Stimulated activated CD4-positive, alpha-beta T cell treated with anti-CD3 and anti-CD28 coated beads, Interleukin-2, amount 100 ng/mL, for 24 hours (primary cell): ENCODE measurements at regions not wholly inside any gene's neighbourhood (a gene's known extent, or its start where the extent isn't known, plus 50 kb on each side); places are given as distances from the start of the nearest gene placed in this dataset.
A peak's percentile ranks its signal among the peaks of the same experiment; 100 is the strongest.
"Not testable (repeated sequence)": the region's sequence is repeated elsewhere in the genome, so short reads cannot be mapped to it uniquely, and the experiment has no call there.

Source experiments
- DNase-seq, 2 donors: peaks; one replicate each; pipeline ENCODE4 v3.0.0-alpha.2; 2020

DNA sequence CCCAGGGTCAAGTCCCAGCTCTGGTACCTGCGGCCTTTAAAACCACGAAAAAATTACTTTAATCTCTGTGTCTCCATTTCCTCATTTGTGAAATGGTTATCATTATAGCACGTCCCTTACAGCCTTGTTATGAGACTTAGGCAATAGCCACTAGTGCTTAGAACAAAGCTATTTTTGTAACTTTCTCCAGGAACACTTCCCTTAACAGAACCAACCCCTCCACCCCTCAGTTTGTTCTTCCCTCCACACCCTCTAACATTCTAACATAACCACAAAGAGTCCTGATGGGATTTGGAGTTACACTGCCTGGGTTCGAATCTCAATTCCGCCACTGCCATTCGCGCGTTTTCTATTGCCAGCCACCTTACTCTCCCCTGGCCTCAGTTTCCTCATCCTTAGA lies 2777.4 kb upstream of the TPTE start:
- not testable (repeated sequence) for DNase-seq

- not testable (repeated sequence) for DNase-seq
These were observed 2776.8 kb upstream of the TPTE start for GRCh38 chr21:7744406-7745099.

GRCh38 chr21:7745100-7745450 lies 2776.3 kb upstream of the TPTE start:
- not testable (repeated sequence) for DNase-seq

DNA sequence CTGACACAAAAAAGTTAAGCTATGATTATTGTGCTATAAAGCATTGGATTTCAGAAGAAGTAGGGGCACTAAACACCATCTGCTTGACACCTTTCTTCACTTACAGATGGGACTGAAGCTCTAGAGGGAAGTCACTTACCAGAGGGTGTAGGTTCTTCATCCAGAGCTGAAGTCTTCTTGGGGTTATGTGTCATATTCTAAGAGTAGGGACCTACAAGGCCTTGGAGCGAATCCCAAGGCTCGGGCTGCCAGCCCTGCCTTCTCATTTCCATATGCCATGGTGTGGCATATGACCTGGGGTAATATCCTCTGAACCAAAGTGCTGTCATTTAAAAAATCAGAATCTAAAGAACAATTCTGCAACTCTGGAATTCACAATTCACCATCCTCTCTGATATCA lies 2773.4 kb upstream of the TPTE start:
- not testable (repeated sequence) for DNase-seq

DNA sequence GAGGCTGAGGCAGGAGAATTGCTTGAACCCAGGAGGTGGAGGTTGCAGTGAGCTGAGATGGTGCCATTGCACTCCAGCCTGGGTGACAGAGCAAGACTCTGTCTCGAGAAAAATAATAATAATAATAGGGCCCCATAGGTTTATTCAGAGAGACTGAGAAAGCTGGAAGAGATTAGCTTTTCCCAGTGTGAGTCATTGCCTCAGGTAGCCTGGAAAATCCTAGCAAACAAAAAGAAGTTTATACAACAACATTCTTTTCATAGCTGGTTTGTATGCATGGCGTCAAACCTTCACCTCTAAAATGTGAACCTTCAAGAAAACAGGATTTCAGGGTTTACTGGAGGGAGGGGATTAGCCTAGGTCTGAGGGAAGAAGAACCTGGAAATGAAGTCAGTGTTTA lies 2768.8 kb upstream of the TPTE start:
- DNase-seq, result not testable (repeated sequence)

GRCh38 chr21:7753380-7753877 lies 2768.0 kb upstream of the TPTE start:
- DNase-seq, result peak; percentile 16 to 18

DNA sequence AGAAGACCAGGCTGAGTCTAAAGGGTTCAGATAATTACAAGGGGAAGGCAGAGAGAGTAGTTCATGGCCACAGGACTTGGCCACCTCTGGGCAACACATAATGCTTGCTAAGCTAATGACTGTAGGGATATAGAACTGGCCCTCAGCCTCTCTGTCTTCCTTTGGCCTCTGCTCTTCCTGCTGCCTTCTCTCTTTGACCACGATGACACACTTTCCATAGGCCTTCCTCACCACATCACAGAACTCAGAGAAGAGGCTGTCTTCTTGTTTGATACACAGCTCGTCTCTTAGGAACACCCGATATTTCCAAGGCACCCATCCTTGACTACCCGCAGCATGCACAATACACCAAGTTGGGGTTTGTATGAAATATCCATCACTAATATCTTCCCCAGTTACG lies 2751.4 kb upstream of the TPTE start:
- DNase-seq, result not testable (repeated sequence)

- DNase-seq, result not testable (repeated sequence)
These were observed 2747.2 kb upstream of the TPTE start for GRCh38 chr21:7774219-7774618.

GRCh38 chr21:7775327-7775984 lies 2745.9 kb upstream of the TPTE start:
- peak in 1 of 2 donors; percentile 16 for DNase-seq

DNA sequence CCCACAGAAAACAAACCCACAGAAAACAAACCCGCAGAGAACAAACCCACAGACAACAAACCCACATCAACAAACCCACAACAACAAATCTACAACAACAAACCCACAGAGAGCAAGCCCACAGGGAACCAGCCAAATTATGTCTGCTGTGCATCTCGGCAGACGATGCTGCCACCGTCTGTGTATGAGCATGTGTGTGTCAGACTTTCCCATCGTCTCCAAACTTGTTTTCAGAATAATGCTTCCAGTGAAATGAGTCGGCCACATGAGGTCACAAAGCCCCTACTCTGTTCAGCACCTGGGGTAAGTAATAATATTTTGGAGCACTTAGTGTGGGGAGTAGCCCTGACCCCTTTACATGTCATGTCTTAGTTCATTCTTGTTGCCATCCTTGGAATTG lies 2745.3 kb upstream of the TPTE start:
- DNase-seq, result not testable (repeated sequence)

- not testable (repeated sequence) for DNase-seq
These were observed 2744.8 kb upstream of the TPTE start for GRCh38 chr21:7776622-7777021.

- not testable (repeated sequence) for DNase-seq
These were observed 2744.1 kb upstream of the TPTE start for GRCh38 chr21:7777289-7777688.

DNA sequence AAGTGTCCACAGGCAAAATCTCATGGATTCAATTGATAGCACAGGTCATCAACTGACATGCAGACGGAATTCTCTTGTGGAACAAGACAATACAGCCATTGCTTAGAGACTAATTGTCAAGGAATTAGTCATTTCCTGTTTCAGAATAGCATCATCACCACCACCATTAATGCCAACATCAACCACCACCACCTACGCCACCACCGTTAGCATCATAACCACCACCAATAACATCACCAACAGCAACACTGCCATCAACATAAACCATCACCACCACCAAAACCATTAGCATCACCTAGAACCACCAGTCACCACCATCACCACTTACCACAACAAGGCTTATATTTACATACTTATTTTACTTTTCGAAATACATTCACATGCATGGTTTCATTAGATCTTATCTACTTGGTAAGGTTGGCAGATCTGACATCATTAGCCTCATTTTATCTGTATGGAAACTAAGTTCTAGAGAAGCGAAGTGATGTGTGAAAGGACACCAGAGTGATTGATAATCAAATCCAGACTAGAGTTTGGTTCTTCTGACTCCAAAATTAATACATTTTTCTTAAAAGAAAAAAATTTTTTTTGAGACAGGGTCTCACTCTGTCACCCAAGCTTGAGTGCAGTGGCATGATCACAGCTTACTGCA lies 2733.8 kb upstream of the TPTE start:
- not testable (repeated sequence) for DNase-seq

GRCh38 chr21:7793797-7794196 lies 2727.6 kb upstream of the TPTE start:
- DNase-seq, result not testable (repeated sequence)

- not testable (repeated sequence) for DNase-seq
These were observed 2724.1 kb upstream of the TPTE start for GRCh38 chr21:7797328-7797727.

GRCh38 chr21:7798446-7798845 lies 2722.9 kb upstream of the TPTE start:
- not testable (repeated sequence) for DNase-seq

DNA sequence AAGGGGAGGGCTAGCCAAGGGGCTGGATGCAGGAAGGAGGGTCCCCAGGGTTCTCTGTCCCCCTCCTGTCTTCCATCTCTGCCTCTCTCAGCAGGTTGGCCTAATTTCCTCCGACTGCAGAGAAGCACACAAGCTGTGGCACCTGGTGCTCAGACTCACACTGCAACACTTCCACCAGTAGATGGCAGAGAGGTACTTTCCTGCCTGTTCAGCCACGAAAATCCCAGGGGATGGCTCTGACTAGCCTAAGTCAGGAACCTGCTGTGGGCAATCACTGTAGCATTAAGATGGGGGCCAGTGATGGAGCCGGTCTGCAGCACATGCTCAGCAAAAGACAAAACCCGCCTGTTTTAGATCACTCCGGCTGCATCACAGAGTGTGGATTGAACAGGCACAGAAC lies 2721.7 kb upstream of the TPTE start:
- DNase-seq, result not testable (repeated sequence)

- not testable (repeated sequence) for DNase-seq
These were observed 2707.9 kb upstream of the TPTE start for GRCh38 chr21:7813475-7813874.

DNA sequence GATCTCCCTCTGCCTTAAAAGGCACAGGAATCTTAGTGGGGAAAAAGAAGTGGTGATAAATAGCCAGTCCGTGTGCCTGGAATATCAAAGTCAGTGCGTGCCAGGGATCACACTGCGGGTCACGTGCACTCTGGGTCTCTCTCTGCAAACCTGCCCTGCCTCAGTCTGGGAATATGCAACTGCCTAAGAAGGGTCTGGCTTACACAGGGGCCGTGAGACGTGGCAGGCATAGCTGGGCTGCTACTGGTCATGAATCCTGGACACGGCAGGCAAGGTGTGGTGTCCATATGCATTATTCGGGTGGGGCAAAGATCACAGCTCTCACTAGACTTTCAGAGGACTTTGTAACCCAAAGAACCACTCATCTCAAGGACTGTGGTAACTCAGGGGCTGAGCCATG lies 2704.4 kb upstream of the TPTE start:
- DNase-seq, result not testable (repeated sequence)

DNA sequence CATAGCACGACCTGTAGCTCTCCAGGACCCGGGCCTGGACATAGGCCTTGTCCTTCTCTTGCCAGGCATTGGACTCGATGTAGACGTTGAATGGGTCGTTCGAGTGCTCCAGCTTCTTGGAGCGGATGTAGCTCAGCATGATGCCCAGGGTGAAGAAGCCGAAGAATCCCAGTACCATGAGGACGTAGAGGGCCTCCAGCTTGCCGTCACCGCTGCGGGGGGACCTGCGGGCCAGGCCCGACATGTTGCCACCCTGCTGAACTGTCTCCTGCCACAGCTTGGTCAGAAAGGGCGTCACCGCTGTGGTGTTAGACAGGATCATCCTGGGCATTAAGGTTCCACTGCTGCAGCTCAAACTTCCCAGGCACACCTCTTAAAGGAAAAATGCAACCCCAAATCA lies 2702.1 kb upstream of the TPTE start:
- DNase-seq, result not testable (repeated sequence)

GRCh38 chr21:7825627-7826026 lies 2695.8 kb upstream of the TPTE start:
- DNase-seq, result not testable (repeated sequence)

DNA sequence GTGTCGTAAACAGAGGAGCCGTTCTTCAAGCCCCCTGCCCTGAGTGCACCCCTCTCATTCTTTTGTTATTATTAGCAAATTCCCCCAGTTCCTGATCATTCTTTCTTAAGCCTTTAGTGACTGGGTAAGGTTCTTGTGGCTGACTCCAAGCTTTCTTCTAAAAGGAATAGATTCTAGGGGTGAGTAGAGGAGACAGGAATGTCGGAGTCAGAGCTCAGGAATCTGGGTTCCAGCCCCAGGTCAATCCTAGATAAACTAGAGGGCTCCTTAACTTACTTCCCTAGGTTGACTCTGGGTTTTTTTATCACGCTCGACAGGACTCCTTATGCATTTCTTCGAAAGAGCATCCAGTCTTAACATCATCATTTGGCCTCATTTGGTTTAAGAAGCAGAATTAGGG lies 2695.2 kb upstream of the TPTE start:
- not testable (repeated sequence) for DNase-seq

DNA sequence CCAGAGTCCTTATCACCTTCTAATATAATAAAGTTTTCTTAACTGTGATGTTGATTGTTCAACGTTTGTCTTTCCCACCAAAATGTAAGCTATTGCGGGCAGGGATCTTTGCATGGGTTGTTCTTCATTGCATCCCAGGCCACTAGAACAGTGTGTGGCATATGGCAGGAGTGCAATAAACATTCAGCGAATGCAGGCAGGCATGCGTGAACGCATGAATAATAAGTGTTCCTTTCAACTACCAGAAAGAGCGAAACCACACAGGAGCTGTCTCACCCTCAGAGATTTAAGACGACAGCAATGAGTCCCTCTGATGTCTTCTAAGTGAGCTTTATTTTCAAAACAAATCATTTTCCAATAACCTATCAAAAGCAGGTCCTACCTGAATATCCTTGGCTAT lies 2693.1 kb upstream of the TPTE start:
- not testable (repeated sequence) for DNase-seq

GRCh38 chr21:7829411-7829810 lies 2692.0 kb upstream of the TPTE start:
- DNase-seq, result not testable (repeated sequence)
